ENCODE measurements at regions not wholly inside any gene's neighbourhood (a gene's known extent, or its start where the extent isn't known, plus 50 kb on each side); places are given as distances from the start of the nearest gene placed in this dataset.

GRCh38 chr2:34153484-34153883 lies 554.4 kb upstream of the FAM98A start:
- TF ChIP-seq TCF7L2 (IDR thresholded peaks at IDR 0.05; ENCODE audit: borderline replicate concordance, low read depth, low read length), result no peak
- TF ChIP-seq PBX3 (CRISPR knock-in tag; IDR thresholded peaks at IDR 0.05), result no peak
- TF ChIP-seq ZNF776 (tag by site-specific recombination; IDR thresholded peaks at IDR 0.05; ENCODE audit: borderline replicate concordance), result no peak
- no peak for TF ChIP-seq ZNF311 (tag by site-specific recombination; IDR thresholded peaks at IDR 0.05; ENCODE audit: borderline replicate concordance)
- no peak for TF ChIP-seq ZNF341 (tag by site-specific recombination; IDR thresholded peaks at IDR 0.05; ENCODE audit: low read depth)
- TF ChIP-seq CTCF (tag by site-specific recombination; IDR thresholded peaks at IDR 0.05), result no peak
- TF ChIP-seq ZNF24 (tag by site-specific recombination; IDR thresholded peaks at IDR 0.05), result no peak
- no peak for TF ChIP-seq BCL11B (tag by site-specific recombination; IDR thresholded peaks at IDR 0.05; ENCODE audit: low read depth)
- TF ChIP-seq, protein P1, sequence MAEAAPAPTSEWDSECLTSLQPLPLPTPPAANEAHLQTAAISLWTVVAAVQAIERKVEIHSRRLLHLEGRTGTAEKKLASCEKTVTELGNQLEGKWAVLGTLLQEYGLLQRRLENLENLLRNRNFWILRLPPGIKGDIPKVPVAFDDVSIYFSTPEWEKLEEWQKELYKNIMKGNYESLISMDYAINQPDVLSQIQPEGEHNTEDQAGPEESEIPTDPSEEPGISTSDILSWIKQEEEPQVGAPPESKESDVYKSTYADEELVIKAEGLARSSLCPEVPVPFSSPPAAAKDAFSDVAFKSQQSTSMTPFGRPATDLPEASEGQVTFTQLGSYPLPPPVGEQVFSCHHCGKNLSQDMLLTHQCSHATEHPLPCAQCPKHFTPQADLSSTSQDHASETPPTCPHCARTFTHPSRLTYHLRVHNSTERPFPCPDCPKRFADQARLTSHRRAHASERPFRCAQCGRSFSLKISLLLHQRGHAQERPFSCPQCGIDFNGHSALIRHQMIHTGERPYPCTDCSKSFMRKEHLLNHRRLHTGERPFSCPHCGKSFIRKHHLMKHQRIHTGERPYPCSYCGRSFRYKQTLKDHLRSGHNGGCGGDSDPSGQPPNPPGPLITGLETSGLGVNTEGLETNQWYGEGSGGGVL (tag by site-specific recombination; IDR thresholded peaks at IDR 0.05), result no peak

All from HEK293 (cell line).